ENCODE measurements at regions not wholly inside any gene's neighbourhood (a gene's known extent, or its start where the extent isn't known, plus 50 kb on each side); places are given as distances from the start of the nearest gene placed in this dataset.
"Not testable (repeated sequence)": the region's sequence is repeated elsewhere in the genome, so short reads cannot be mapped to it uniquely, and the experiment has no call there.

GRCh38 chr6:50510361-50510760, 203.0 kb upstream of the TFAP2D start:
- DNase-seq, result no peak

- no peak for DNase-seq
These were observed 192.7 kb upstream of the TFAP2D start for GRCh38 chr6:50520326-50521266.

GRCh38 chr6:50524341-50524740, 189.0 kb upstream of the TFAP2D start:
- DNase-seq, result no peak

- DNase-seq, result no peak
These were observed 185.3 kb upstream of the TFAP2D start for GRCh38 chr6:50527985-50528384.

- DNase-seq, result no peak
These were observed 173.9 kb upstream of the TFAP2D start for GRCh38 chr6:50539447-50539846.

- DNase-seq, result no peak
These were observed 171.4 kb upstream of the TFAP2D start for GRCh38 chr6:50541941-50542340.

GRCh38 chr6:50543666-50544065, 169.7 kb upstream of the TFAP2D start:
- no peak for DNase-seq

GRCh38 chr6:50549026-50549425, 164.3 kb upstream of the TFAP2D start:
- DNase-seq, result no peak

- no peak for DNase-seq
These were observed 163.9 kb upstream of the TFAP2D start for GRCh38 chr6:50549475-50549874.

- DNase-seq, result no peak
These were observed 157.3 kb upstream of the TFAP2D start for GRCh38 chr6:50555982-50556381.

GRCh38 chr6:50565004-50565403, 148.3 kb upstream of the TFAP2D start:
- no peak for DNase-seq

GRCh38 chr6:50571230-50571629, 142.1 kb upstream of the TFAP2D start:
- DNase-seq, result not testable (repeated sequence)

- DNase-seq, result no peak
These were observed 127.6 kb upstream of the TFAP2D start for GRCh38 chr6:50585441-50586330.

GRCh38 chr6:50586331-50586675, 127.0 kb upstream of the TFAP2D start:
- DNase-seq, result no peak

GRCh38 chr6:50589751-50590470, 123.4 kb upstream of the TFAP2D start:
- DNase-seq, result no peak

GRCh38 chr6:50591135-50591534, 122.2 kb upstream of the TFAP2D start:
- DNase-seq, result no peak

GRCh38 chr6:50600280-50600679, 113.0 kb upstream of the TFAP2D start:
- no peak for DNase-seq

GRCh38 chr6:50602292-50602691, 111.0 kb upstream of the TFAP2D start:
- DNase-seq, result peak in 1 of 2 donors; percentile 16

- DNase-seq, result no peak
These were observed 104.9 kb upstream of the TFAP2D start for GRCh38 chr6:50608421-50608820.

GRCh38 chr6:50610562-50610961, 102.8 kb upstream of the TFAP2D start:
- no peak for DNase-seq

GRCh38 chr6:50635429-50635828, 77.9 kb upstream of the TFAP2D start:
- DNase-seq, result no peak

GRCh38 chr6:50637267-50637666, 76.1 kb upstream of the TFAP2D start:
- no peak for DNase-seq

- DNase-seq, result no peak
These were observed 64.2 kb upstream of the TFAP2D start for GRCh38 chr6:50649086-50649485.
